B cell (primary cell): ENCODE measurements at regions not wholly inside any gene's neighbourhood (a gene's known extent, or its start where the extent isn't known, plus 50 kb on each side); places are given as distances from the start of the nearest gene placed in this dataset.

Experiments used
- ATAC-seq: fragments of 200-7000 bp; cut with Tn5 transposase; one replicate; pipeline ENCODE4 v1.10.0; 2021; ENCODE audit warnings: low read depth, mild to moderate bottlenecking, moderate number of reproducible peaks, moderate library complexity
- CTCF ChIA-PET: fragments of 350-600 bp; sonication (Branson Sonifier 250); formaldehyde crosslinking; loops from one replicate; lab custom pipeline; 2021; ENCODE audit warnings: antibody characterized with exemption, inconsistent platforms; lab: Charles Lee
- POLR2A ChIA-PET: fragments of 350-600 bp; sonication (Branson Sonifier 250); formaldehyde crosslinking; loops from one replicate; lab custom pipeline; 2021; ENCODE audit warnings: antibody characterized with exemption; lab: Charles Lee
- DNase-seq: peaks from one replicate; pipeline ENCODE4 v3.0.0; 2013
- H2AFZ ChIP-seq: 2 replicates; pipeline ENCODE4 v1.6.1; 2012; ENCODE audit warnings: mild to moderate bottlenecking, low read depth, low read length; ENCODE audit not compliant: insufficient read depth, poor library complexity, severe bottlenecking
- H3K27ac ChIP-seq, 2 donors: 1 replicate in 1 of 2; 2 replicates in 1 of 2; pipeline ENCODE4 v1.5.1; 2012 to 2013; ENCODE audit warnings: low read length in 2 of 2, mild to moderate bottlenecking in 2 of 2, moderate library complexity in 1 of 2
- H3K27me3 ChIP-seq, 4 experiments: fragments of 200-600 bp in 1 of 4; sonication (generic) in 1 of 4; replicated peaks in 1 of 4; 1 replicate in 2 of 4; 2 replicates in 2 of 4; pipeline versions ENCODE4 v1.6.1 to v1.7.0; 2013 to 2016; ENCODE audit warnings: low read length in 3 of 4, mild to moderate bottlenecking in 2 of 4, mixed read lengths in 1 of 4, moderate library complexity in 1 of 4; ENCODE audit not compliant: insufficient read depth in 4 of 4, control insufficient read depth in 3 of 4; ENCODE audit errors: control extremely low read depth in 1 of 4
- H3K36me3 ChIP-seq, 2 experiments: replicated peaks in 1 of 2; 1 replicate in 1 of 2; 2 replicates in 1 of 2; pipeline versions ENCODE4 v1.6.1 to v1.7.1; 2013; ENCODE audit warnings: low read length in 1 of 2; ENCODE audit not compliant: insufficient read depth in 2 of 2, control insufficient read depth in 1 of 2; ENCODE audit errors: control extremely low read depth in 1 of 2, extremely low read depth in 1 of 2
- H3K4me1 ChIP-seq, 2 donors: fragments of 200-600 bp in 1 of 2; sonication (generic) in 1 of 2; 1 replicate in 1 of 2; 2 replicates in 1 of 2; pipeline versions ENCODE4 v1.5.1 to v1.6.1; 2013 to 2017; ENCODE audit warnings: low read length in 2 of 2; ENCODE audit not compliant: control insufficient read depth in 2 of 2, insufficient read depth in 2 of 2
- H3K4me2 ChIP-seq: replicated peaks from 2 replicates; pipeline ENCODE3; 2012; ENCODE audit warnings: mild to moderate bottlenecking, low read depth, low read length; ENCODE audit not compliant: poor library complexity, severe bottlenecking
- H3K4me3 ChIP-seq, 5 experiments: fragments of 200-600 bp in 1 of 5; sonication (generic) in 1 of 5; 1 replicate in 3 of 5; 2 replicates in 2 of 5; pipeline versions ENCODE4 v1.5.1 to v1.7.0; 2011 to 2016; ENCODE audit warnings: low read length in 4 of 5, mild to moderate bottlenecking in 4 of 5, low read depth in 2 of 5, control low read depth in 1 of 5, moderate library complexity in 1 of 5; ENCODE audit not compliant: insufficient read depth in 1 of 5; ENCODE audit errors: control extremely low read depth in 1 of 5, extremely low read depth in 1 of 5
- H3K79me2 ChIP-seq: fragments of 200-600 bp; sonication (generic); one replicate; pipeline ENCODE4 v1.6.0; 2016; ENCODE audit warnings: low read length; ENCODE audit not compliant: control insufficient read depth, insufficient read depth
- H3K9ac ChIP-seq: fragments of 200-600 bp; sonication (generic); 2 replicates; pipeline ENCODE4 v1.6.1; 2017; ENCODE audit warnings: mild to moderate bottlenecking, low read length, moderate library complexity
- H3K9me3 ChIP-seq, 3 donors: one replicate each; pipeline versions ENCODE4 v1.6.1 to v1.7.1; 2013; ENCODE audit warnings: low read length in 2 of 3; ENCODE audit not compliant: control insufficient read depth in 2 of 3, insufficient read depth in 1 of 3; ENCODE audit errors: control extremely low read depth in 1 of 3
- H4K20me1 ChIP-seq: 2 replicates; pipeline ENCODE4 v1.6.0; 2012; ENCODE audit warnings: mild to moderate bottlenecking, low read length; ENCODE audit not compliant: insufficient read depth, control insufficient read depth, poor library complexity, severe bottlenecking
- H3K27ac Mint-ChIP-seq: one replicate; pipeline ENCODE4 v1.8.0; 2021; ENCODE audit warnings: mixed read lengths
- H3K27me3 Mint-ChIP-seq: one replicate; pipeline ENCODE4 v1.8.0; 2021; ENCODE audit warnings: mixed read lengths
- H3K4me1 Mint-ChIP-seq: one replicate; pipeline ENCODE4 v1.8.0; 2021; ENCODE audit warnings: mixed read lengths
- H3K4me3 Mint-ChIP-seq: one replicate; pipeline ENCODE4 v1.8.0; 2021; ENCODE audit warnings: mixed read lengths
- H3K9me3 Mint-ChIP-seq: one replicate; pipeline ENCODE4 v1.8.0; 2022; ENCODE audit warnings: mixed read lengths; ENCODE audit not compliant: insufficient read depth
- CTCF ChIP-seq: fragments of 200-600 bp; IDR thresholded peaks from one replicate; pipeline ENCODE4 v1.8.0; 2022; ENCODE audit warnings: antibody characterized with exemption, mild to moderate bottlenecking
- EZH2 ChIP-seq: IDR thresholded peaks from 2 replicates; pipeline ENCODE4 v1.6.1; 2012; ENCODE audit warnings: borderline replicate concordance, low read depth, mild to moderate bottlenecking, moderate library complexity, low read length; ENCODE audit not compliant: insufficient read depth, poor library complexity, severe bottlenecking
- WGBS: methylation state at CpG from one replicate; pipeline ENCODE4 v1.1.5; 2013; ENCODE audit warnings: missing lambda C conversion rate; ENCODE audit not compliant: insufficient coverage; 5-methylcytosine and 5-hydroxymethylcytosine counted together
- intact Hi-C: fragments of 100-400 bp; cut with micrococcal nuclease; formaldehyde crosslinking; loops from one replicate; pipeline ENCODE4 v1.10.0; 2022

- intact Hi-C loops: no loop called here
- CTCF ChIA-PET: no interaction called here
- no peaks in the 10 kb centered on the region for H3K9me3 Mint-ChIP-seq
These were observed 431.0 kb upstream of the MARCKS start for GRCh38 chr6:113425977-113426660.

More at GRCh38 chr6:113425977-113426660, 431.0 kb upstream of the MARCKS start:
- no peak overlapping the region for H3K27ac ChIP-seq
- no peaks in the 10 kb centered on the region for H3K4me1 Mint-ChIP-seq
- H3K4me3 ChIP-seq: no peak overlapping the region
- H3K27me3 ChIP-seq: peaks cover 0 to 3% (median 0%) of the 10 kb centered on the region in 4 experiments
- no peaks in the 10 kb centered on the region for H4K20me1 ChIP-seq
- no CpG with 5 or more reads among the region's 3 CpGs for WGBS
- H3K4me3 Mint-ChIP-seq: no peak overlapping the region
- POLR2A ChIA-PET: interaction anchor here (0.6 kb wide), 1 partner anchor 21 kb away, joined by 4 read pairs; no protein-coding TSS in a partner anchor
- H3K4me1 ChIP-seq: no peaks in the 10 kb centered on the region
- no peaks in the 10 kb centered on the region for H3K36me3 ChIP-seq
- no peak for ATAC-seq
- H3K79me2 ChIP-seq: no peaks in the 10 kb centered on the region
- H3K27ac Mint-ChIP-seq: no peak overlapping the region
- no peak overlapping the region for H3K9ac ChIP-seq
- no peaks in the 10 kb centered on the region for H3K9me3 ChIP-seq
- H2AFZ ChIP-seq: no peak overlapping the region
- H3K4me2 ChIP-seq: no peak overlapping the region
- TF ChIP-seq EZH2: no peak
- no peak for TF ChIP-seq CTCF
- DNase-seq: no peak
- peaks cover 3% of the 10 kb centered on the region for H3K27me3 Mint-ChIP-seq
